ENCODE measurements at regions not wholly inside any gene's neighbourhood (a gene's known extent, or its start where the extent isn't known, plus 50 kb on each side); places are given as distances from the start of the nearest gene placed in this dataset.

DNA sequence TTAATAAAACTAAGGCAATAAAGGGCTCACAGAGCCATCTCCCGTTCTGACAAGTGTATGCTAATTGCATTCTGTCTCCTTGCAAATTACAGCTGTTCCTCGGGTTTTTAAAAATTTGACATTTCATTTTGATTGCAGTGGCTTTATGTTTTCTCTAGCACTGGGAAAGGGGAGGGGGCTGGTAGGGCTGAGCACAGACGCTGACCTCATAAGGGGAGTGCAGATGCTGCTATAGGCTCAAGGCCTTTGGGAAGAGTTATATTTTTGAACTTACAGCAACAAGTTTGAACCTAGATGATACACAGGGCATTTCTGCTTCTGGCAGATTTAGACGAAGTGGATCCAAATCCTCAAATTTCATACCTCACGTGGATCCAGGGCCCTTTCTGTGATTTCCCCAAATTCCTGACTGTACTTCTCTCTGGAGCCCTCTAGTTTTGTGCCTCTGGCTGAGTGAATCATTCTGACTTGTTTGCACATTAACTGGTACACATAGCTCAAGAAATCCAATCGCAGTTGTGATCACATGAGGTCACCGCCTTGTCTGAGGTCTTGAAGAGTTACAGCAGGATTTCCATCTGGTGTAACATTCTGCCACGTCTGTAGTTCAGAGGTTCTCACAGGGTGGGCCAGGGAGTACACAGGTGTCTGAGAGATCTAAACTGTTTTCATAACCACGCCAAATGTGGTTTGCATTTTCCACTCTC lies 230.3 kb downstream of the C1orf94 start:
- no peak for DNase-seq (ENCODE audit: low read depth)
- no peak overlapping the region for H3K4me3 ChIP-seq (ENCODE audit: low read depth, low read length)
- no peak for TF ChIP-seq MAX (IDR thresholded peaks at IDR 0.05; ENCODE audit: low read depth, low read length)
- TF ChIP-seq POLR2A (IDR thresholded peaks at IDR 0.05; ENCODE audit: extremely low read depth, insufficient read length): no peak
- TF ChIP-seq, protein P1, sequence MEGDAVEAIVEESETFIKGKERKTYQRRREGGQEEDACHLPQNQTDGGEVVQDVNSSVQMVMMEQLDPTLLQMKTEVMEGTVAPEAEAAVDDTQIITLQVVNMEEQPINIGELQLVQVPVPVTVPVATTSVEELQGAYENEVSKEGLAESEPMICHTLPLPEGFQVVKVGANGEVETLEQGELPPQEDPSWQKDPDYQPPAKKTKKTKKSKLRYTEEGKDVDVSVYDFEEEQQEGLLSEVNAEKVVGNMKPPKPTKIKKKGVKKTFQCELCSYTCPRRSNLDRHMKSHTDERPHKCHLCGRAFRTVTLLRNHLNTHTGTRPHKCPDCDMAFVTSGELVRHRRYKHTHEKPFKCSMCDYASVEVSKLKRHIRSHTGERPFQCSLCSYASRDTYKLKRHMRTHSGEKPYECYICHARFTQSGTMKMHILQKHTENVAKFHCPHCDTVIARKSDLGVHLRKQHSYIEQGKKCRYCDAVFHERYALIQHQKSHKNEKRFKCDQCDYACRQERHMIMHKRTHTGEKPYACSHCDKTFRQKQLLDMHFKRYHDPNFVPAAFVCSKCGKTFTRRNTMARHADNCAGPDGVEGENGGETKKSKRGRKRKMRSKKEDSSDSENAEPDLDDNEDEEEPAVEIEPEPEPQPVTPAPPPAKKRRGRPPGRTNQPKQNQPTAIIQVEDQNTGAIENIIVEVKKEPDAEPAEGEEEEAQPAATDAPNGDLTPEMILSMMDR (IDR thresholded peaks at IDR 0.05; ENCODE audit: low read depth, low read length): no peak
- no peak for TF ChIP-seq MYC (IDR thresholded peaks at IDR 0.05; ENCODE audit: low read depth, low read length)

DNA sequence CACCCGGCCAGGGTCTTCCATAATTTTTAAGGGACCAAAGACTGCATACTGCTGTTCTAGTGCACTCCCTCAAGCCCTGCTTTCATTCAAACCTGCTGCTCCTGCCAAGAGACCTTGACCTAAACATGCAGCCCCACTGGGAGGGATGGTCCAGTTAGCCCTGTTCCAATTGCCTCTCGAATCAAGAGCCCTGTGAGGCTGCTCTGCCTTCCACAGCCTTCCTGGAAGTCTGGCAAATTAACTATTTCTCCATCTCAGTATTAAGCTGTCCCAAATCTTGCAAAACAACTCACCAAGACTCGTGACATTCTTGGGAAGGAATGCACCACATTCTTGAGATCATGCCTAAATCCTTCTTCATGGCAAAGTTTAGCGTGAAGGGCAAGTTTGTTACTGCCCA lies 231.3 kb downstream of the C1orf94 start:
- no peak for DNase-seq (ENCODE audit: low read depth)
- no peak overlapping the region for H3K4me3 ChIP-seq (ENCODE audit: low read depth, low read length)
- TF ChIP-seq, protein P1 (IDR thresholded peaks at IDR 0.05; ENCODE audit: low read depth, low read length): no peak
- TF ChIP-seq MAX (IDR thresholded peaks at IDR 0.05; ENCODE audit: low read depth, low read length) (no peak), POLR2A (IDR thresholded peaks at IDR 0.05; ENCODE audit: extremely low read depth, insufficient read length) (no peak), MYC (IDR thresholded peaks at IDR 0.05; ENCODE audit: low read depth, low read length) (no peak)

GRCh38 chr1:34409689-34410229 lies 233.1 kb downstream of the C1orf94 start:
- no peak for DNase-seq (ENCODE audit: low read depth)
- no peak overlapping the region for H3K4me3 ChIP-seq (ENCODE audit: low read depth, low read length)
- TF ChIP-seq MAX (IDR thresholded peaks at IDR 0.05; ENCODE audit: low read depth, low read length) (no peak), MYC (IDR thresholded peaks at IDR 0.05; ENCODE audit: low read depth, low read length) (no peak), POLR2A (IDR thresholded peaks at IDR 0.05; ENCODE audit: extremely low read depth, insufficient read length) (no peak)
- TF ChIP-seq, protein P1 (IDR thresholded peaks at IDR 0.05; ENCODE audit: low read depth, low read length): no peak

DNA sequence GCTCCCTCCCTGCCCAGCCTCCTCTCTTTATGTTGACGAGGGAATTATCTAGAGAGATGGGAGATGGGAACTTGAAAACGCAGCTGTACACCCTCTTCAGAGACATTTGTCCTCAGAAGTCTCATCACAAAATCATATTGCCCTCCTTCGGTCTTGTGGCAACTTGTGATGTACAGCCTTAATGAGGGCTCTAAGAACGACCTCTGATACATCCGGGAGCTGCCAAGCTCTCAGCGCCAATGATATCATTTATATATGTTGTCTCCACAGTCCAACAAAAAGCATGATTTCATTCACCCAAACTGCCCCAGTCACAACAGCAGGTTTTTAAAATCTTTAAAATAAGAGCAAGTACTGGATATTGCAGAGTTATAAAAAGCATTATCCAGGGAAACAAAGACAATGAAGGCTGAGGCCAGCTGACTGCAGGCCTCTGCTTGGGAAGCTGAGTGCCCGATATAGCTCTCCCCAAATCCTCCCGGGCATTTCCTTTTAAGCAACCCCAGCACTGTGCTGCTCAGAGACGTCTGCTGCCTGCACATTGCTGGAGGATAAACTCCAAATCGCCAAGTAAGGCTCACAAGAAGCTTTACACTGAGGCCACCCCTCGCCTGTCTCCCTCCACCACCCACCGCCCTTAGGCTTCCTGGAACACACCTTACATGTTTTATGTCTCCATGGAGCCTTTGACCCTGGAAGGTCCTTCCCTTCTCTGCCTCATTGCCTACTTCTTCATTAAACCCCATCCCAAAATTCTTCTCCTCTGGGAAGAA lies 236.1 kb downstream of the C1orf94 start:
- TF ChIP-seq MYC (IDR thresholded peaks at IDR 0.05; ENCODE audit: low read depth, low read length) (no peak), MAX (IDR thresholded peaks at IDR 0.05; ENCODE audit: low read depth, low read length) (no peak), POLR2A (IDR thresholded peaks at IDR 0.05; ENCODE audit: extremely low read depth, insufficient read length) (no peak)
- TF ChIP-seq, protein P1 (IDR thresholded peaks at IDR 0.05; ENCODE audit: low read depth, low read length): no peak
- no peak for DNase-seq (ENCODE audit: low read depth)
- H3K4me3 ChIP-seq (ENCODE audit: low read depth, low read length): no peak overlapping the region

- no peak overlapping the region for H3K4me3 ChIP-seq (ENCODE audit: low read depth, low read length)
- no peak for DNase-seq (ENCODE audit: low read depth)
- no peak for TF ChIP-seq MAX (IDR thresholded peaks at IDR 0.05; ENCODE audit: low read depth, low read length)
- TF ChIP-seq, protein P1 (IDR thresholded peaks at IDR 0.05; ENCODE audit: low read depth, low read length): no peak
- no peak for TF ChIP-seq MYC (IDR thresholded peaks at IDR 0.05; ENCODE audit: low read depth, low read length)
- no peak for TF ChIP-seq POLR2A (IDR thresholded peaks at IDR 0.05; ENCODE audit: extremely low read depth, insufficient read length)
These were observed 238.4 kb downstream of the C1orf94 start for GRCh38 chr1:34415140-34415539.

Data from NB4 (cell line).